ENCODE measurements at regions not wholly inside any gene's neighbourhood (a gene's known extent, or its start where the extent isn't known, plus 50 kb on each side); places are given as distances from the start of the nearest gene placed in this dataset.

- no peak for DNase-seq
Observed at GRCh38 chr6:91433660-91434534, 847.0 kb upstream of the MAP3K7 start.

GRCh38 chr6:91428953-91429560 lies 842.2 kb upstream of the MAP3K7 start:
- DNase-seq: no peak

GRCh38 chr6:91428296-91428695 lies 841.4 kb upstream of the MAP3K7 start:
- no peak for DNase-seq

- no peak for DNase-seq
Observed at GRCh38 chr6:91420243-91420642, 833.4 kb upstream of the MAP3K7 start.

GRCh38 chr6:91415031-91415605 lies 828.2 kb upstream of the MAP3K7 start:
- no peak for DNase-seq

- no peak for DNase-seq
Observed at GRCh38 chr6:91412532-91412931, 825.7 kb upstream of the MAP3K7 start.

- no peak for DNase-seq
Observed at GRCh38 chr6:91407706-91408105, 820.8 kb upstream of the MAP3K7 start.

GRCh38 chr6:91392951-91393350 lies 806.1 kb upstream of the MAP3K7 start:
- no peak for DNase-seq

- DNase-seq: no peak
Observed at GRCh38 chr6:91387290-91388059, 800.6 kb upstream of the MAP3K7 start.

GRCh38 chr6:91386204-91386603 lies 799.3 kb upstream of the MAP3K7 start:
- no peak for DNase-seq

GRCh38 chr6:91383207-91383606 lies 796.3 kb upstream of the MAP3K7 start:
- DNase-seq: no peak

GRCh38 chr6:91376686-91377085 lies 789.8 kb upstream of the MAP3K7 start:
- no peak for DNase-seq

- no peak for DNase-seq
Observed at GRCh38 chr6:91366781-91367180, 779.9 kb upstream of the MAP3K7 start.

- DNase-seq: no peak
Observed at GRCh38 chr6:91358986-91359385, 772.1 kb upstream of the MAP3K7 start.

GRCh38 chr6:91352878-91353277 lies 766.0 kb upstream of the MAP3K7 start:
- no peak for DNase-seq

- DNase-seq: no peak
Observed at GRCh38 chr6:91352321-91352720, 765.4 kb upstream of the MAP3K7 start.

- no peak for DNase-seq
Observed at GRCh38 chr6:91350146-91350908, 763.5 kb upstream of the MAP3K7 start.

GRCh38 chr6:91341473-91341872 lies 754.6 kb upstream of the MAP3K7 start:
- DNase-seq: no peak

GRCh38 chr6:91340896-91341395 lies 754.1 kb upstream of the MAP3K7 start:
- DNase-seq: no peak

GRCh38 chr6:91337967-91338366 lies 751.1 kb upstream of the MAP3K7 start:
- no peak for DNase-seq

GRCh38 chr6:91330896-91331295 lies 744.0 kb upstream of the MAP3K7 start:
- no peak for DNase-seq

- no peak for DNase-seq
Observed at GRCh38 chr6:91328241-91328640, 741.4 kb upstream of the MAP3K7 start.
